NCI-H2196 treated with DMSO at 0.1 percent for 48 hours (cell line): ENCODE measurements at regions not wholly inside any gene's neighbourhood (a gene's known extent, or its start where the extent isn't known, plus 50 kb on each side); places are given as distances from the start of the nearest gene placed in this dataset.
"Not testable (repeated sequence)": the region's sequence is repeated elsewhere in the genome, so short reads cannot be mapped to it uniquely, and the experiment has no call there.

Experiments used
- DNase-seq: peaks from one replicate; lab custom pipeline; 2025; ENCODE audit not compliant: unreplicated experiment; lab: John Stamatoyannopoulos, UW

- DNase-seq: no peak
Measured at GRCh38 chr7:67661-68395, 124.5 kb upstream of the FAM20C start.

- DNase-seq: no peak
Measured at GRCh38 chr7:68629-69028, 123.7 kb upstream of the FAM20C start.

DNA sequence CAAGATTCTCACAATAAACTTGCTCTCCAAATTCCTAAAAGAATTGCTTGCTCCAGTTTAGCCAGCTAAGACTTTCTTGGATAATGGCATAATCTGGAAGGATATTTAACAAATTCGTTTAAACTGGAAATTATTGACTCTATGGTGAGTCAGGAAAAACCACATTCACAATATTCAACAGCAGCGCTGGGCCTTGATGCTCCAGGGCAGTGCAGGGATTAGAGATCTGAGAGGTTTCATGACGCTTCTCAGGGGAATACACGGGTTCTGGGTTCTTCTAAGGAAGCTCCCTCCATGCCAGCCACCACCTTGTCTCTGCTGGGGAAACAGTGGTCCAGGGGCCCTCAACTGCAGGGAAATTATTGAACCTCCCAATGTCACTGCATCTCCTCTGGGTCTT is 123.3 kb upstream of the FAM20C start:
- not testable (repeated sequence) for DNase-seq

GRCh38 chr7:69499-70123 is 122.8 kb upstream of the FAM20C start:
- DNase-seq: not testable (repeated sequence)

DNA sequence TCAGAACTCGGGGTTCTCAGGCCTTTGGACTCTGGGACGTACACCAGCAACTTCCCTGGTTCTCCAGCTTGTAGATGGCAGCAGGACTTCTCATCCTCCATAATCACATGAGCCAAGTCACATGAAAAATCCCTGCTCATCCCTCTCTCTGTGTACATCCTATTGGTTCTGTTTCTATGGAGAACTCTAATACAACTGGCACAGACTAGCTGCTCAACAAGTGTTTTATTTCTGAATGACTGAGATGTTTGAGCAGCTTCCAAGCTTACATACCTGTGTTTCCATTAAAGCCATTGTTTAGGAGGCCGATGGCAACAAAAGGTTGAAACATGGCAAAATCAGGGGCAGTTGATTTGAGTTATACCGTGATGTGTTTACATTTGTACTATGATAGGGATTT is 122.2 kb upstream of the FAM20C start:
- DNase-seq: not testable (repeated sequence)

GRCh38 chr7:70989-71388 is 121.4 kb upstream of the FAM20C start:
- not testable (repeated sequence) for DNase-seq

DNA sequence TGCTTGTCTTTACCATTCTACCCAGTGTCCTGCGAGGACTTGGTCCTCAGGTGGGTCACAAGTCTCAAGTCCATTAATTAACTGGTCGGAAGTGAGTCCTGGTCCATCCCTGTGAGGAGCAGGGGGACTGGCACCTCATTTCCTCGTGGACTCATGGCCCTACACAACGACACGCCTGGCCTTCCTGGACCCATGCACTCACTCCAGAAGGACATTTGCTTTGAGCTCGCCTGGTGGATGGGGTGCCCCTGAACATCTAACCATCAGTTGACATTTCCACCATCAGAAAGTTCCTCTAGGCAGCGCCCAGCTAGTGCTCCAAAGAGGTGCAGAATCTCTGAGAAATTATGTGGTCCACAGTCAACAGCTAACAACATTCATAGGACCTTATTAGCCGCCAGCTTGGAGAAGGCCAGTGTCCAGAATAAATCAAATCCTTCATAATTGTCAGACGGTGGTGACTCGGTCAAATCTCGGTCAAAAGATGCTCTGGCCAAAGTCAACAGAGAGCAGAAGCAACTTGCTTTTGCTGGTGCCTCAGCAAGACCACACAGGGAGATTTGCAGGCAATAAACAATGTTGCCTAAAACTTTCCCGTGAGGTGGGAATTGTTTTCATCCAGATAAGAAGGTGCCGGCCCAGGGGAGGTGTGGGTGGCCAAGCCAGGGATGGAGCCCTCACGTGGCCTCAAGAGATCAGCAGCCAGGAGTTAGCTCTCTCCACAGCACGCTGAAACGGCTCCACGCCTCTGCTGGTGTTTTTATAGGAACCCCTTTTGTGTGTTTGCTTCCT is 119.9 kb upstream of the FAM20C start:
- not testable (repeated sequence) for DNase-seq

DNA sequence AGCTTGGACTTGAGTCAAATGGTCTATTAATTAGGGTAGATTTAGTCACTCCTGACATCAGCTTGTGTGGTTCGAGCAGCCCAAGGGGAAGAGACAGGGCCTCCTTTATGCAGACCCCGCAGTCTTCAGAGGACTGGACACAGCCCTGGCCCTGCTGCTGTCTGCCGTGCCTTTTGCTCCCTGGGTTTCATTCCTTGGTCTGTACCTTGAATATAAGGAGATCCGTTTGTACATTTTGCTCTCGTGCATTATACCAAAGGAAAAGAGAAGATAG is 119.4 kb upstream of the FAM20C start:
- DNase-seq: not testable (repeated sequence)

GRCh38 chr7:74008-74540 is 118.3 kb upstream of the FAM20C start:
- DNase-seq: not testable (repeated sequence)

DNA sequence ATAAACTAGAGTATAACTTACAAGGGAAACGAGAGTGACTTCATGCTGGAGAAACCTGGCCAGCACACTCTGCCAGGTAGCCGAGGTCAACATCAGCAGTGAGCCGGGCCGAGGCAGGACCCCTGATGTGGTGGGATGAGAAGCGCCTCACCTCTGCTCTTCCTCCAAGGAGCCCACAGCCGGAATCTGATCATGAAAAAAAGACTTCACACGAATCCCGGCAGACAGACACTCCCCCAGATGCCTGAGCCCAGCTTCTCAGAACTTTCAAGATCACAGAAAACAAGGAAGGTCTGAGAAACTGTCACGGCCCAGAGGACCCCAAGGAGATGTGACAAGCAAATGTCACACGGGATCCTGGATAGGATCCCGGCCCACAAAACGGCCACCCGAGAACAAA is 116.9 kb upstream of the FAM20C start:
- not testable (repeated sequence) for DNase-seq

- DNase-seq: not testable (repeated sequence)
Measured at GRCh38 chr7:76202-76601, 116.2 kb upstream of the FAM20C start.

DNA sequence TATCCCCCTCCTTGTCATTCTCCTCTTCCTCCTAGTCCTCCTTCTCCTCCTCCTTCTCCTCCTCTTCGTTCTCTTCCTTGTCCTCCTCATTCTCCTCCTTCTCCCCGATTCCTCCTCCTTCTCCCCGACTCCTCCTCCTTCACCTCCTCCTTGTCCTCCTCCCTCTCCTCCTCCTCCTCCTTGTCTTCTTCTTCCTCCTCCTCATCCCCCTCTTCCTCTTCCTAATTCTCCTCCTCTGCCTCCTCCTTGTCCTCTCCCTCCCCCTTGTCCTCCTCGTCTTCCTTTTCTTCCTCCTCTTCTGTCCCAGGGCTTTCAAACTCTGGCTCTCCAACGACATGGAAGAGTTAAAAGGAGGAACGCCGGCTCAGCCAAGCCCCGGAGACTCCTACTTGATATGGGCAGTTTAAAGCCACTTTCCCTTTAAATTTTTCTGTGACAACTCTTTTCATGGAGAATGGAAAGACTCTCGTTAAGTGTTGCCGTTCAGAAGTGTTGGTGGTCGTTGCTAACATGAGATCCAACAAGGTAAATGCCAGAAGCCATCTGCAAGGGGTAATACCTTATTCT is 115.5 kb upstream of the FAM20C start:
- DNase-seq: not testable (repeated sequence)

- not testable (repeated sequence) for DNase-seq
Measured at GRCh38 chr7:78862-79261, 113.5 kb upstream of the FAM20C start.

DNA sequence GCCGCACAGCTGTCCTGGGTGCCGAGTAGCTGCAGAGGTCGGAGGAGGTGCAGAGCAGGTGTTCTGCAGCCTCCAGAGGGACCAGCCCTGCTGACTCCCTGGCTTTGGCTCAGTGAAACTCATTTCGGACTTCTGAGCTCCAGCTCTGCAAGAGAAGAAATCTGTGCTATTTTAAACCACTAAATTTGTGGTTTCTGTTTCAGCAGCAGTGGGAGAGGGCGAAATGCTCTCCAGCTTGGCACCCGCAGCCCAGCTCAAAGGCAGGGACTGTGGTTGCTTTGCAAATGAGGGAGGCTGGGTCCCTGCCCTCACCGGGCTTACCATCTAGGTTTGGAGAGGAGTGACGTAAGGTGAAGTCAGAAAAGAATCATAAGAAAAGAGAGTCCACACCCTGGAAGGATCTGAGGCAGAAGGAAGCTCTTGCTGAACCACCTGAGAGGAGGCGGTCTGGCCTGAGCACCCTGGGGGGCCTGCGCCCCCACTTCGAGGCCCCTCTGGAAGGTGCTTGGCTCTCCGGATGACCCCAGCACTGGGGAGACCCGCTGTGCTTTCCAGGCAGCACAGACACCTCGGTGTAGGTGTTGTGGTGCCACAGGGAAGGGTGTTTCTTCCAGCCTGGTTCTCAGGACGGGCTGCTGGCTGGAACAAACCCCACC is 112.8 kb upstream of the FAM20C start:
- DNase-seq: not testable (repeated sequence)

GRCh38 chr7:80259-81067 is 111.9 kb upstream of the FAM20C start:
- no peak for DNase-seq

- DNase-seq: no peak
Measured at GRCh38 chr7:81068-81925, 111.1 kb upstream of the FAM20C start.

DNA sequence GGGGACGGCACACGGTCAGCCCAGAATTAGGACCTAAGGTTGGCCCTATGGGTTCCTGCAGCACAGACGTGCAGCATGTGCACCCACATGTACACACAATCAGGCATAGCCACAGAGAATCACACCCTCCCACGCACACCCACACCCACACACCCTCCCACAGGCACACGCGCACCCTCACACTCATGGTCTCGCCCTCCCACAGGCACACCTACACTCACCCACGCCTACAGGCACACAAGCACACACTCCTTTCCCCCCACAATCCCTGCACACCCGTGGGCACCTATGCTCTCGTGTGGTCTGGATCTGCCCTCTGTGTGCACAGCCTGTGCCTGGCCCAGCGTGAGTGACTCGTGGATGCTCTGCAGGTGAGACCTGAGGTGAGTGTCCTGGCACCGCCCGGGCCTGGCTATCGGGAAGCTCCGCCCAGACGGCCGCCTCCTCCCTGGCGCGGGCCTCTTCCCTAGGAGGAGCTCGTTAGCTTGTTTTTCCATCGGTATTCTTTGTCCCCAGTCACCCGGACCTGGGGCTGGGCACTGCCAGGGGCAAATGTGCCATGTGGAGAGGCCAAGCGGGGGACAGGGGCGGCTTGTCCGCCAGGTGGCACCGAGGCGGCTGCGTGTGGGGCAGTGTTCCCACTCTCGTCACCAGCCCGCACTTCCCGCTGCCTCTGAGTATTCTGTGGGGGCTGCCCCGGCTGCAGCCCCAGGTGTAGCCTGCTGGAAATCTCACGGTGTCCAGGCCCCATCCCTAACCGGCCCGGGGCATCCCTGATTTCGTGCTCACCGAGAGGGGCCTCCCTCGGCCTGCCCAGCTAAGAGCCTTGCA is 110.2 kb upstream of the FAM20C start:
- no peak for DNase-seq

DNA sequence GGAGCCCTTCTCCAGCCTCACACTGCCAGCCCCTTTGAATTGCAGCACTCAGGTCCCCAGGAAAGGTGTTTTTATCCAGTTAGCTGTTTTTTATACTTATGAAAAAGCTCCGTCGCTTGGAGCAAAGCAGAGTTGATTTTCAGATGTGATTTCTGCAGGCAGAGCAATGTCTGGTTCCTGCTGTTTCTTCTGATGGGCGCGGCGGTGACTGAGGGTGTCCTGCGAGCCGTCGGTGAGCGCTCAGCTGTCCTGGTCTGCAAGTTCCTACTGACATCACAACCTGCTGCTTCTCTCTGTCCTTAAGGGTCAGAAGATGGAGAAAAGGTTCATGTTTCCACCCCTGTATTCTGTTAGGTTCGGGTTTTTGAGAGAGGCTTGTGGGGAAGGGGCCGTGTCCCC is 109.6 kb upstream of the FAM20C start:
- no peak for DNase-seq
